ENCODE measurements at regions not wholly inside any gene's neighbourhood (a gene's known extent, or its start where the extent isn't known, plus 50 kb on each side); places are given as distances from the start of the nearest gene placed in this dataset.

DNA sequence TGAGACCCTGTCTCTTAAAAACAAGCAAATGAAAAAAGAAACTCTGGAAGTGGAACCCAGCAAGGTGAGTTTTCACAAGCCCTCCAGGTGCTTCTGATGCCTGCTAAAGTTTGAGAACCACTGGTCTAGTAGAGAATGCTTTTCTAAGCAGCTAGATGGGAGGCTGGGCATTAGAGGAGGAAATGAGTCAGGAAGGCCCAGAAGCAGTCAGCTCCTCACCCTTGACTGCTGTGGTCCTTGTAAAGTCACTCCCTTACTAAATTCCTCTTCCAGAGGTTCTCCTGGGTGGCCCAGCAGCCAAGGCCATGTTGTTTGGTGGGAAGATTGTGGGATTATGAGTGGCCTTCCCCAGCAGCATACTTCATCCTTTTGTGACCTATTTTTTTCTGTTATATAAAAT, 52.0 kb upstream of the FYN start:
- H3K9me2 ChIP-seq (replicated peaks; ENCODE audit: insufficient read depth, low read length) = no peaks in the 10 kb centered on the region

DNA sequence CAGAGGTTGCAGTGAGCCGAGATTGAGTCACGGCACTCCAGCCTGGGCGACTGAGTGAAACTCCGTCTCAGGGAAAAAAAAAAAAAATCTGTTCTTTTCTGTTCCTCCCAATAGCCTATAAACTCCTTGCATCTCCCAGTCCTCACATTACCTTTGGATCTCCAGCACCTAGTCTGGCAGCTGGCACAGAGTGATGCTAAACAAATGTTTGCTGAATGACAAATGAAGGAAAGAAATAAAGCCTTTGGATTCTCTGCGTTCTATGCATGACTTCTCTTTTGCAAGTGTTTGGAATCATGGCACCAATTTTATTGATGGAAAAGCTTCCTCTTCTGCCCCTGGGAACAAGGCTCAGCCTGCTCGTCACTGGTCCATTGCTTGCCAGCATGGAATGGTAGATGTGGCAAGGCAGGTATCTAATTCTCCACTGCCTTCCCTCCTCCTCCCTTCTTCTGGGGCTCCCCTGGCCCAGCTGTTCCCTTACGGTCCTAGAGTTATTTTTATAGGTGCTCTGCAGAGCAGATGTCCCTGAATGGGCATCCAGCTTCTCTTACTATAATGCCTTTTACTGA, 53.6 kb upstream of the FYN start:
- TF ChIP-seq EZH2phosphoT487 (conservative IDR thresholded peaks at IDR 0.05; ENCODE audit: low read length) = no peak
- TF ChIP-seq, protein P1, sequence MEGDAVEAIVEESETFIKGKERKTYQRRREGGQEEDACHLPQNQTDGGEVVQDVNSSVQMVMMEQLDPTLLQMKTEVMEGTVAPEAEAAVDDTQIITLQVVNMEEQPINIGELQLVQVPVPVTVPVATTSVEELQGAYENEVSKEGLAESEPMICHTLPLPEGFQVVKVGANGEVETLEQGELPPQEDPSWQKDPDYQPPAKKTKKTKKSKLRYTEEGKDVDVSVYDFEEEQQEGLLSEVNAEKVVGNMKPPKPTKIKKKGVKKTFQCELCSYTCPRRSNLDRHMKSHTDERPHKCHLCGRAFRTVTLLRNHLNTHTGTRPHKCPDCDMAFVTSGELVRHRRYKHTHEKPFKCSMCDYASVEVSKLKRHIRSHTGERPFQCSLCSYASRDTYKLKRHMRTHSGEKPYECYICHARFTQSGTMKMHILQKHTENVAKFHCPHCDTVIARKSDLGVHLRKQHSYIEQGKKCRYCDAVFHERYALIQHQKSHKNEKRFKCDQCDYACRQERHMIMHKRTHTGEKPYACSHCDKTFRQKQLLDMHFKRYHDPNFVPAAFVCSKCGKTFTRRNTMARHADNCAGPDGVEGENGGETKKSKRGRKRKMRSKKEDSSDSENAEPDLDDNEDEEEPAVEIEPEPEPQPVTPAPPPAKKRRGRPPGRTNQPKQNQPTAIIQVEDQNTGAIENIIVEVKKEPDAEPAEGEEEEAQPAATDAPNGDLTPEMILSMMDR (IDR thresholded peaks at IDR 0.05; ENCODE audit: insufficient read depth, low read length, poor library complexity, severe bottlenecking) = no peak

More for the DNA sequence above, 52.0 kb upstream of the FYN start:
- Histone ChIP-seq H3K9ac (ENCODE audit: low read length) (no peak overlapping the region), H3K27ac (ENCODE audit: low read depth, low read length) (no peak overlapping the region), H3K79me2 (ENCODE audit: insufficient read depth, low read length) (no peaks in the 10 kb centered on the region), H3K9me3 (ENCODE audit: insufficient read depth, low read length) (no peaks in the 10 kb centered on the region), H3F3A (ENCODE audit: insufficient read depth) (no peaks in the 10 kb centered on the region), H4K20me1 (ENCODE audit: low read depth, low read length) (no peaks in the 10 kb centered on the region), H3K4me2 (ENCODE audit: low read depth, low read length, poor library complexity, severe bottlenecking) (no peak overlapping the region), H2AFZ (ENCODE audit: low read depth, low read length, severe bottlenecking) (no peak overlapping the region), H3K27me3 (ENCODE audit: low read length) (no peaks in the 10 kb centered on the region), H3K36me3 (ENCODE audit: low read length) (no peaks in the 10 kb centered on the region), H3K4me3 (ENCODE audit: insufficient read depth, low read length, poor library complexity, severe bottlenecking) (no peak overlapping the region)
- TF ChIP-seq, protein P1 (IDR thresholded peaks at IDR 0.05; ENCODE audit: insufficient read depth, low read length, poor library complexity, severe bottlenecking) = no peak
- TF ChIP-seq EZH2phosphoT487 (conservative IDR thresholded peaks at IDR 0.05; ENCODE audit: low read length) = no peak

DNA sequence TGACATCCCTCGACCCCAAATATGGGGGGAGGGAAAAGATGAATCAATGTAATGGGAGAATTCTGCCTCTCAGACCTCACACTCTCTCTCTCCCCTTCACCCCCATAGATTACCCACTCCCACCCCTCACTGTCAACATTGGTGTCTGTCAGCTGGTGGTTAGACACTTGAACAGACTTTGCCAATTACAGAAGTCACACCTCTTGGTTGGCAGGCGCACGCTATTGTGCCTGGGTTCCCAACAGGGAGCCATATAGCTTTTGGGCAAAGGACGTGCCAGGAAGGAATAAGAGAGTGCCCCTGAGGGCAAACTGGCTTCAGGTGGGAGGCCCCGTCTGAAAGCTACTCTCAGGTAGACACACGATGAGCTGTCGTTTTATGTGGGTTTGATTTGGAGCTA, 54.1 kb upstream of the FYN start:
- Histone ChIP-seq H3K9ac (ENCODE audit: low read length) (no peak overlapping the region), H3K79me2 (ENCODE audit: insufficient read depth, low read length) (no peaks in the 10 kb centered on the region), H3K27me3 (ENCODE audit: low read length) (no peaks in the 10 kb centered on the region), H3K9me2 (replicated peaks; ENCODE audit: insufficient read depth, low read length) (no peaks in the 10 kb centered on the region), H3K4me2 (ENCODE audit: low read depth, low read length, poor library complexity, severe bottlenecking) (no peak overlapping the region), H3K4me3 (ENCODE audit: insufficient read depth, low read length, poor library complexity, severe bottlenecking) (no peak overlapping the region), H4K20me1 (ENCODE audit: low read depth, low read length) (no peaks in the 10 kb centered on the region), H3K9me3 (ENCODE audit: insufficient read depth, low read length) (no peaks in the 10 kb centered on the region), H2AFZ (ENCODE audit: low read depth, low read length, severe bottlenecking) (no peak overlapping the region), H3F3A (ENCODE audit: insufficient read depth) (no peaks in the 10 kb centered on the region), H3K27ac (ENCODE audit: low read depth, low read length) (no peak overlapping the region), H3K36me3 (ENCODE audit: low read length) (no peaks in the 10 kb centered on the region)
- TF ChIP-seq, protein P1 (IDR thresholded peaks at IDR 0.05; ENCODE audit: insufficient read depth, low read length, poor library complexity, severe bottlenecking) = no peak
- no peak for TF ChIP-seq EZH2phosphoT487 (conservative IDR thresholded peaks at IDR 0.05; ENCODE audit: low read length)

More for the DNA sequence above, 53.6 kb upstream of the FYN start:
- H3K9me3 ChIP-seq (ENCODE audit: insufficient read depth, low read length) = no peaks in the 10 kb centered on the region
- H4K20me1 ChIP-seq (ENCODE audit: low read depth, low read length) = no peaks in the 10 kb centered on the region
- H3K4me2 ChIP-seq (ENCODE audit: low read depth, low read length, poor library complexity, severe bottlenecking) = no peak overlapping the region
- no peaks in the 10 kb centered on the region for H3F3A ChIP-seq (ENCODE audit: insufficient read depth)
- H3K27ac ChIP-seq (ENCODE audit: low read depth, low read length) = no peak overlapping the region
- H3K79me2 ChIP-seq (ENCODE audit: insufficient read depth, low read length) = no peaks in the 10 kb centered on the region
- H3K4me3 ChIP-seq (ENCODE audit: insufficient read depth, low read length, poor library complexity, severe bottlenecking) = no peak overlapping the region
- H2AFZ ChIP-seq (ENCODE audit: low read depth, low read length, severe bottlenecking) = no peak overlapping the region
- H3K9me2 ChIP-seq (replicated peaks; ENCODE audit: insufficient read depth, low read length) = no peaks in the 10 kb centered on the region
- H3K27me3 ChIP-seq (ENCODE audit: low read length) = no peaks in the 10 kb centered on the region
- H3K36me3 ChIP-seq (ENCODE audit: low read length) = no peaks in the 10 kb centered on the region
- H3K9ac ChIP-seq (ENCODE audit: low read length) = no peak overlapping the region

All from SU-DHL-6 (cell line).